ENCODE measurements at regions not wholly inside any gene's neighbourhood (a gene's known extent, or its start where the extent isn't known, plus 50 kb on each side); places are given as distances from the start of the nearest gene placed in this dataset.
"Not testable (repeated sequence)": the region's sequence is repeated elsewhere in the genome, so short reads cannot be mapped to it uniquely, and the experiment has no call there.

DNA sequence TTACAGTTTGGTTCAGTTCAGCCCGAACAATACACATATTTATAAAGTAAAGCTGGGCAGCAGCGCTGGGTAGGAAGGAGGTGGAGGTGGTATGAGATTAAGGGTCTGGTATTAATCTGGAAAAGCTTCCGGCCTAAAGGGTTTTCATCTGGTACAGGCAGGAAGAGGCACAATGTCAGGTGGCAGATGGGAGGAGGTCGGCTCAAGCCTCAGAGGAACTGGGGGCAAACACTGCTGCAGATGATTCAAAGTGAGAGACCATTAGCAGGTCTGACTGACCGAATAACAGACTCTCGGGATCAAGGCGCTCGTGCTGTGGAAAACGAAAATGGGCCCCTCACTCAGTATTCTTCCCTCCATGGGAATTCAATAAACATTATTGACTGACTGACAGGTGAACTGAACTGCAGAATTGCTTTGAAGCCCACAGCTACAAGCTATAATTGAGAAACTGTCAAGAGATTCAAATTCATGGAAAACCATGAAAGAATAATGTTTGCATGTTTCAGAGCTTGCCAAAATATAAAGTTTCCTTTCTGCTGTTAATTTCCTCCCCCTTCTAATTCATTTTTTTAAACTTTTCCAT is 75.3 kb downstream of the TMEM167A start:
- DNase-seq: no peak

DNA sequence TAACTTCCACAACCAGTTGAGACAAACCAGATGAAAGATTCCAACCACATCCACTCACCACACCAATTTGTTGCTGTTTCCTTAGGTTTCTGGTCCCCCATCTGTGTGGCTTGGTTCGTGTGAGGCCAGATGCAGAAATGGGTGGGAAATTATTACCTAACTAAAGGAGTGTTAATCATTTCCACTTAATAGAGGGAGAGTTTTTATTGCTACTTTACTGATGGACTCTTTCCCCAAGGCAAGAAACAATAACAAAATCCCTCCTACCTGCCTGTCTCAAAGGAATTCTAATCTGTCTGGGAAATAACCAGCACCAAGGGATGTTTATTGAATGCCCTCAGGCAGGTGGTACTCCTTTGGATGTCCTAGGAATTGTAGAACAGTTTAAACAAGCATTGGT is 76.3 kb downstream of the TMEM167A start:
- peak; percentile 80 for DNase-seq

DNA sequence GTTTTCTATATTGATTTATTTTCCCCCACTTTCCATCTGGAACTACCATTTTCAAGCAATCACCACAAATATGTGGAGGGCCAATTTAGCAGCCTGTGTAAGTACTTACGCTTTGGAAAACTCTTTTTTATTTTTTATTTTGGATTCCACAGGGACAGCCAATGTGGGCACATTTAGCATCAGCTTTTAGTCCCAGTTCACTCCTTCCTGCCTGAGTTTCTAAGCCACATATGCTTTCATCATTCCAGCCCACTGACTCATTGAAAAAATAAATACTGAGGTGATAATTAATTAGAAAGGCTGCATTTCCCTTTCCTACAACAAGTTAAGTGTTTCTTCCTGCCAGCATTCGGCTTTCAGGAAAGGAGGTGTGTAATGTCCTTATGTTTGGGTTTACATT is 76.8 kb downstream of the TMEM167A start:
- DNase-seq: peak; percentile 89

DNA sequence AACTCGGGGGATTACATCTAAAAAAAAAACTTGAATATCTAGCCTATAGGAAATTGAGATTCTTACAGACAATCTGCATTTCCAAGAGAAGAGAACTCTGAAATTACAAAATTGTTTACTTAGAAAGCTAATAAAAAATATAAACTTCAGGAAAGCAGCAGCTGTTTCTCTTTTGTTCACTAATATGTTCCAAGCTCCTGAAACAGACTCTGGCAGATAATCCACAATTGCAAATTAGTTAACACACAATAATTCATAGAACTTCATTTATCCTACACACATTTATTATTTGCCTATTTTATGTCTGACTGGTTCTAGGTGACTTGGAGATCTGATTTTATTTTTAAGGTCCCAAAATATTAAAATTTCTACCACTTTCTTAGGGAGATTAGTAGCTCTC is 83.8 kb downstream of the TMEM167A start:
- no peak for DNase-seq

DNA sequence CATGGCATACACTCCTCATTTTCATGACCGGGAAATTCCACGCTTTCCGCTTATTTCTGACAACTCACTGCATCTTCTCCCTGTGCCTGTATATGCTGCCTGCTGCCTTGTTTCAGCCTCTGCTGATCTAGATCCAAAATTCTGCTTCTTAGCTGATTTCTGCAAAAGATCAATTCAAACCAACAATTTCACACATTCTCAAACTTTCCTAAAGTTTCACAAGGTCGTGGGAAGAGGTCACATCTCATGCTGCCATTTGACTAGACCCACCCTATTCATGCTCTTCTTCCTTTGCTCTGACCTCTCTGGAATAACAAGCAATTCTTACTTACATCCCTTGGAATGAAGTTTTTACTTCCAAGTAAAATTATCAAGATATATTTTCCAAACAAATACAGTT is 84.5 kb downstream of the TMEM167A start:
- no peak for DNase-seq

DNA sequence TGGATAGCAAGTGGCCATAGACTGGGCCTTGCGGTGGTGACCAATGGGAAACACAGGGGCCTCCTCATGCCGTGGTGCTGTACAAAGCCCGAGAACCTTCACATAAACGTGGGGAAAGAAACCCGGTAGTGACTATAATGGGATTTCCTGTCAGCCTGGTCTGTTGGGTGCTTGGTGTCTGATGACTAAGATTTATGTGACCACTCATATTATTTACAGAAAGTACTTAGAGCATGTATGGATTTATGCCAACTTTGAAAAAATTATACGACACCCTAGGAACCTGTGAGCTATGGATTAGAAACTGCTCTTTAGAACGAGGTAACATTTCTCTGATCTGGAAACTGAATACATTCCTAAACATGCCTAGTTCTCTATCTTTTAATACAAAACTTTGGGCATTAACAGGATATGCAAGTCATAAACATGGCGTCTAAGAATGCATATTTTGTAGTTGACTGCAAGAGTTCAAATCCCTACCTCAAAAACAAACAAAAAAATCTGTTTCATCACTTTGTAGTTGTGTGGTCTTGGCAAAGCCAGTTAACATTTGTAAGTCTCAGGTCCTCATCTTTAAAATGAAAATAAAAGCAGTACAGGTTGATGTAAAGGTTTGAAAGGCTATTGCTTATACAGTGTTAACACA is 85.4 kb downstream of the TMEM167A start:
- no peak for DNase-seq

DNA sequence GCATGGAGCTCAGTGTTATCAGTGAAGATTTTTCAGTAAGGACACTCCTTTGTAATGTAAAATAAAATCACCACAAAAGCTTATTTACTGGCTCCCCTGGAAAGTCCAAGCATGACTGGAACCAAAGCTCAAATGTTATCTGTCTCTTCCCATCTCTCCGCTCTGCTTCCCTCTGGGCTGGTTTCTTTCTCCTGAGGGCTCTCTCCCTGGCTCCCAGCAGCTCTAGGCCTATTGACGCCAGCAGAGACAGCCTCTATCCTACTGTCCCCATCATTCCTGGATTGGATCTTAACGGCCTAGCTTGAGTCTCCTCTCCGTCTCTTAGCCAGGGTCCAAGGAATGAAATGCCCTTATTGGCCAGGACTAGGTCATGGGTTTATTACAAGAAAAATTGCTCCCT is 86.1 kb downstream of the TMEM167A start:
- DNase-seq: no peak

DNA sequence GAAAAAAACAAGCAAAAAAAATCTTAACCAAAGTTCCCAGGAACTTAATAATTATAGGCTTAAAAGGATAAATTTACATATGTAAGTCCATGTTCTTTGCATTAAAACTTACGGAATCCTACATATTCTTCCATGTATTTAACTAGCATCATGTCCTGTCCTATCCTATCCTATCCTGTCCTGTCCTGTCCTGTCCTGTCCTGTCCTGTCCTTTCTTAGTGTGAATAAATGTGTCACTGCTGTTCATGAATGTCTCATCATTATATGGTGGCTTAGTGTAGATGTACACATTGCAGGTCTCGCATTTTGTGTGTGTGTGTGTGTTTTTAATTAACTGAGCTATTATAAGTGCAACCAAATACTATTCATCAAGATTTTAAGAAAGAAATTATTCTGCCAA is 90.0 kb downstream of the TMEM167A start:
- no peak for DNase-seq

DNA sequence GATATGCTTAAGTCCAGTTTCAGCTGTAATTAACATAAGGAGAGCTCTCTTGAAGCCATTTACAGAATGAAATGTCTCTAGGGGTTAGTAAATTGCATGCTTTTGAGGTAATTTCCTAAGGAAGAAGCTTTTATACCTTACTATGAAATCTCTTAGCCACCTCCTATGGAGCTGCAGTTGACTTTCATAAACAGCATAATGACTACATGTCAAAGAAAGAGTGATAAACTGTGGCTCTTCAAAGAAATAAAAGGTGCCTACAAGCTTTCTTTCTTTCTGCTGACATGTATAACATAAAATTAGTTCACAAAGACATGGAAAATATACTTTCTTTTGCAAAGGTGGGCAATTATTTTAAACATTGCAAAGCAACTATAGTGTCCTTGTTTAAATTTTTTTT is 90.8 kb downstream of the TMEM167A start:
- DNase-seq: no peak

DNA sequence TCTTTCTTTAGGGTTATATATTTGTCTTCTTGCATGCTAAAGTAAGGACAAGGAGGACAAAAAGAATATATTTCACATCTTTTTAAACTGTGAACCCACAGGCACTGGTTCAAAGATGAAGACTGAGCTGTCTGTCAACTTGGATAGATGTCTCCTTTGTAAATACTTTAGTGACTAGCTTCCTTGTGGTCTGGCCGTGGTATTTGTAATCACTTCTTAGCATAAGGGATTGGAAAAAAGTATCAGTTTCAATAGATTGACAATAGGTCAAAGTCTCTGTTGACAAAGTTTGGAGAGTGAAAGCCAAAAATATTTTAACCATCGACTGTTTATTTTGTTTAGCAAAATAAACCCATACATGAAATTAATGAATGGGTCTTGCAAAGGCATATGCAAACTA is 91.4 kb downstream of the TMEM167A start:
- DNase-seq: no peak

DNA sequence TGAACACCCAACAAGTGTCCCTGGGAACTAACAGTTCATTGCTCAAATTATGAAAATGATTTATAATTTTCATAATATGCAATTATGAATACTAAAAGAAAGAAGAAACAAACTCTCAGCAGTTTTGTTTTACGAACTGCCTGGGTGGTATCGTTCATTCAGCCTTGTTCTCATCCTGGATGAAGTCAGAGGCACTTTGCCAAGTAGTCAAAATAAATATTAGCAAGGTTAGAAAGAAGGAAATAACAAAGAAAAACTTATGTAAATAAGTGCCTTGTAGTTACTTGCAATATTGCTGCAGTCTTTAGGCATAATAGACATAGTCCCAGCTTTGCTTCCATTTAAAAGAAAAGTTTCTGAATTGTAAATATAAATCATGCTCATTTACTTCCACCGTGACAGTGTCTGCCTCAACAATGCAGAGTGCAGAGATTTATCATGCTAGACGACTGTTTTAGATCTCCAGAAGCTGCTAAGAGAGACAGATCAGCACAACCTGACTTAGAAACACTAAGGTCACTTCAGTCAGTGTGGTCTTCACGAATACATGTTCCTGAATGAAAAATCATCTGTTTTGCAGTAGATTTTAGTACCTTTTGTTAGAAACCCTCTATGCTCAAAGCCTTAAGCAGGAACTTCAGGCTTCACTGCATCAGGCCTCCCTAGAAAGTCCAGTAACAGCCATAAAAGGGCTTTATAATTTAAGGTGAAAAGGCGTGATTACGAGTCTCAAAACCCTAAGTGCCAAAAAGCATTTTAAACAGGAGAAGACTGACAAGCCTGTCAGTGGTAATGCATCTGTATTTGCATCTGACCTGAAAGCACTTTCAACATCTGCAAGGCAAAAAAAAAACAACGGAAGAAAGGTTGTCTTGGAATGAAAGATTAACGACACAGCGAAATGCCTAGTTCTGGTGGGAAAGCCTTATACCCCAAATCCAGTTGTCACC is 92.1 kb downstream of the TMEM167A start:
- DNase-seq: no peak

DNA sequence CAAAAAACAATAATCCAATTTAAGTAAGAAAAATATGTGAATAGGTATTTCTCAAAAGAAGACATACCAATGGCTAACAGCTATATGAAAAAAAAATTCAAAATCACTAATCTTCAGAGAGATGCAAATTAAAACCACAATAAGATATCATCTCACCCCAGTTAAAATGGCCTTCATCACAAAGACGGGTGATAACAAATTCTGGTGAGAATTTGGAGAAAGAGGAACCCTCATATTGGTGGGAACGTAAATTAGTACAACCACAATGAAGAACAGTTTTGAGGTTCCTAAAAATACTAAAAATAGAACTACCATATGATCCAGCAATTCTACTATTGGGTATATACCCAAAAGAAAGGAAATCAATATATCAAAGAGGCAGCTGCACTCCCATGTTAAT is 94.3 kb downstream of the TMEM167A start:
- DNase-seq: no peak

DNA sequence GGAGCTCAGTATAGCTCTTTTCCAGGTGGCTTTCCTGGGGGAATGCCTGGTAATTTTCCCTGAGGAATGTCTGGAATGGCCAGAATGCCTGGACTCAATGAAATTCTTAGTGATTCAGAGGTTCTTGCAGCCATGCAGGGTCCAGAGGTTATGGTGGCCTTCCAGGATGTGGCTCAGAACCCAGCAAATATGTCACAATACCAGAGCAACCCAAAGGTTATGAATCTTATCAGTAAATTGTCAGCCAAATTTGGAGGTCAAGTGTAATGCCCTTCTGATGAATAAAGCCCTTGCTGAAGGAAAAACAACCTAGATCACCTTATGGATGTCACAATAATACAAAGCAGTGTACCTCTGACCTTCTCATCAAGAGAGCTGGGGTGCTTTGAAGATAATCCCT is 100.3 kb downstream of the TMEM167A start:
- peak; percentile 42 for DNase-seq

DNA sequence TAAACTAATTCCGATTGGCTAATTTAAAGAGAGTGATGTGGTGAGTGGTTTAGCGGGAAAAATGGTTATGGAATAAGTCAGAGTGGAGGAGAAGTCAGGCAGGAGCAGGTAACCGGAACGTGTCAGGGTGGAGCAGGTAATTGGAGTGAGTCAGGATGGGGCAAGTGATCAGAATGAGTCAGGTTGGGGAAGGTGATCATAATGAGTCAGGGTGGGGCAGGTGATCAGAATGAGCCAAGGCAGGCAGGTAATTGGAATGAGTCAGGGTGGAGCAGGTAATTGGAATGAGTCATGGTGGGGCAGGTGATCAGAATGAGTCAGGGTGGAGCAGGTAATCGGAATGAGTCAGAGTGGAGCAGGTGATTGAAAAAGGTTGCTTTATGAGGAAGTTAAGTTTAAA is 101.4 kb downstream of the TMEM167A start:
- DNase-seq: no peak

DNA sequence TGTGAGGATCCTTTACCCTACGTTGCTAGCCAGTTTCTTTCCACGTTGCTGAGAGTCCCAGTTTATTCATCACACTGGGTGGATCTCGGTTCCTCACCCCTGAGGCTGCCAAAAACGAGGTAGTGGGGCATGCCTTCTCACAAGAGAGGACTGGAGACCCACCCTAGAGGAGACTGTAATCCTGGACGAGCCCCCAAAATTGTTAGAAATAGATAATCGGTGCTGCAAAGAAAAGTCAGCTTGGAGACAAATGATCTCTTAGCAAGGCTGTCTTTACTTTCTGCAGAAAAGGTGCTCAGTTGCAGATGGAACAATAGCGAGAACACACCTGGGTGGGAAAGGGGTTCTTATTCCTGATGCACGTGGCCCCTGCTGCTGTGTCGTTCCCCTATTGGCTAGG is 101.8 kb downstream of the TMEM167A start:
- no peak for DNase-seq

DNA sequence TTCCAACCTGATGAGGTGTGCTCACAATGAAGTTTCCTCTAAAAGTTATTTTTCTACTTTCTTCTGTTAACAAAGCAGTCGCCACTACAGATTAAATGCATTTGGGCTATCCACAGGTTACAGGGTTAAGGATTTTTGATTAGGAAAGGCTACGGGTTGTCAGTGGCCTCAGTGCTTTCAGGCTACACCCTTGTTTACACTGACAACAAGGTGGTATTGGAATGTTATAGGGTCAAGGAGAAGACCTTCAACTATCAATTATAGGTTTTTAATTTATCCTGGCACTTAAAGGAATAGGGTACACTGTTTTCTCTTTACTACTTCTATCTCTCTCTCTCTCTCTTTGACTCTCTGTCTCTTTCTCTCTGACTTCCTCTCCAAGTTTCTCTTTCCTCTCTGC is 102.8 kb downstream of the TMEM167A start:
- DNase-seq: not testable (repeated sequence)

DNA sequence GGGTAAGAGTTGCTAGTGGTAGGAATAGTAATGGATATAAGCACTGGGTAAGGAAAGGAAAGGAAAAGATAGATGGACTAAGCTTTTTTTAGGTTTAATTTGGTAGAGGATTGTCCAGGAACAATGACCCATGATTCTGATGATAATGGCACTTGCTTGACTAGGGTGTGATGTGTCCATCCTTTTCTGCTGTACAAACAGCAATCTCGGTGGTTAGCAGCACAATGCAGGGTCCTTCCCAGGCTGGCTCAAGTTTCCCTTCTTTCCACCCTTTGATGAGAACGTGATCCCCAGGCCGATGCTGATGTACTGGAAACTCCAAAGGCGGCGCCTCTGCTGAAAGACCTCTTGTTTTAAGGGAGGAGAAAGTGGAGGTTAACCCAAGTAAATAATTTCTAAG is 105.3 kb downstream of the TMEM167A start:
- no peak for DNase-seq

DNA sequence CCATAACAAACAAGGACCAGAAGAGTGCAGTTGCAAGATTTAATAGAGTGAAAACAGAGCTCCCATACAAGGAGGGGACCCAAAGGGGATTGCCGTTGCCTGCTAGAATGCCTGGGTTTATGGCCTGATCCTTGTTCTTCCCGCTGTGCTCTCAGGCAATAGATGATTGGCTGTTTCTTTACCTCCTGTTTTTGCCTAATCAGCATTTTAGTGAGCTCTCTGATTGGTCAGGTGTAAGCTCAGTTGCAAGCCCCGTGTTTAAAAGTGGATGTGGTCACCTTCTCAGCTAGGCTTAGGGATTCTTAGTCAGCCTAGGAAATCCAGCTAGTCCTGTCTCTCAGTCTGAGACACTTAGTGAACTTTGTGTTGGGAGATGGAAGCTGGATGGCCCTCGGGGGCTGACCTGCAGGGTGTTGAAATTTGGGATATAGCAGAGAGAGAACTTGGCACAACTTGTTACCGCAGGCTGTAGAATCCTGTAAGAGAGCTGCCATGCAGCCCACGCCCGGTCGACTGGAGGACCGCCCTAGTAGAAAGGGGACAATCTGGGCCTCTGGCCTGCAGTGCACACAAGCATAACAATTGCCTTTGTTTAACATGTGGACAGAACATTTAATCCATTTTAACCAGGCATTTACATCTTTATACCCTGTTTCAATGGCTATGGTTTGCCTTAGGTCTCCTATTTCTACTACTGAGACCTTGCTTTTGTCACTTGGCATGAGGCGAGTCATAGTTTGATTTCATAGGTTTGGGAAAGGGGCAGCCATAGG is 106.0 kb downstream of the TMEM167A start:
- not testable (repeated sequence) for DNase-seq

DNA sequence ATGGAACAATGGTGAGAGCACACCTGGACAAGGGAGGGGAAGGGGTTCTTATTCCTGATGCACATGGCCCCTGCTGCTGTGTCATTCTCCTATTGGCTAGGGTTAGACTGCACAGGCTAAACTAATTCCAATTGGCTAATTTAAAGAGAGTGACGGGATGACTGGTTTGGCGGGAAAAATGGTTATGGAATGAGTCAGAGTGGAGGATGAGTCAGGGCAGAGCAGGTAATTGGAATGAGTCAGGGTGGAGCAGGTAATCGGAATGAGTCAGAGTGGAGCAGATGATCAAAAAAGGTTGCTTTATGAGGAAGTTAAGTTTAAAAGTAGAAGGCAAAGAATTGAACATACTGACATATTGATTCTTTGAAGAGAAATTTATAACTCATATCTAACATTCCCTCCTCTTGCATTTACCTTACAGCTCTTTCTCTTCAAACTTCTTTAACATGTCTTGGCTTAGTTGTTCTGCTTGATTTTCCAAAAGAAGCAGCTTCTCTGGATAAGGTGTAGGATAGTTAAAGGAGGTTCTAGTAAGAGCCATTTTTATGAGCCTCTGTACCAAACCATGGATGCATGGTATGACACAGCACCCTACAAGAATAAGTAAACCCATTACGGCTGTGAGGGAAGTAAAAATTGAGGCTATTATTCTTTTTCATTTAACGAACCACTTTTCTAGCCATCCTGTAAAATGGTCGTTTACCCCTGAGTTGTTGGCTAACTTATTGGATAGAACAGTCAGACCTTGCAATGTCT is 107.8 kb downstream of the TMEM167A start:
- peak; percentile 70 for DNase-seq

DNA sequence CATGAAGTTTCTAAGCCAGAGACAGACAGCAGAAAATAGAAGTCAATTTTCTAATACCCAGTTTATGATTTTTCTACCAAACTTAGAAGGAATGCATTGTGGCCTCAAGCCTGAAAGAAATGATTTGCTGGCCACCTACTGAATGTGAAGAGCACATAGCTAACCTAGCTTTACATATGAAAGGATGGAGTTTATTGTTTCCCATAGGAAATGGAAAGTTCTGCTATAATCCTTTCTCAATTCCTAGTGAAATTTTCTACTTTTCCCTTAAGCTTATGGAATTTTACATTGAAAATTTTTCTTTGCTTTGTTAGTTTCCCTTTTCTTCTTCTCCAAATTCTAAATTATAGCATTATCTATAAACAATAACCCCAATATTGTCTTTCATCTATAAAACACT is 110.1 kb downstream of the TMEM167A start:
- DNase-seq: no peak

DNA sequence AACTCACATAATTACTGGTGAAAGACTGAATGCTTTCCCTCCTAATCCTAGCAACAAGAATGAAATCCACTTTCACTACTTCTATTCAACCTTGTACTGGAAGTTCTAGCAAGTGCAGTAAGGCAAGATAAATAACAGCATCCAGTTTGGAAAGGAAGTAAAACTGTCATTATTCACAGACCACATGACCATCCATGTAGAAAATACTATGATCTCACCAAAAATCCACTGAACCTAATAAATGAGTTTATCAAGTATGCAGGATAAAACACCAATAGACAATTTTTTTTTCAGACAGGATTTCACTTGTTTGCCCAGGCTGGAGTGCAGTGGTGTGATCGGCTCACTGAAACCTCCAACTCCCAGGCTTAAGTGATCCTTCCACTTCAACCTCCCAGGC is 117.7 kb downstream of the TMEM167A start:
- peak; percentile 10 for DNase-seq

DNA sequence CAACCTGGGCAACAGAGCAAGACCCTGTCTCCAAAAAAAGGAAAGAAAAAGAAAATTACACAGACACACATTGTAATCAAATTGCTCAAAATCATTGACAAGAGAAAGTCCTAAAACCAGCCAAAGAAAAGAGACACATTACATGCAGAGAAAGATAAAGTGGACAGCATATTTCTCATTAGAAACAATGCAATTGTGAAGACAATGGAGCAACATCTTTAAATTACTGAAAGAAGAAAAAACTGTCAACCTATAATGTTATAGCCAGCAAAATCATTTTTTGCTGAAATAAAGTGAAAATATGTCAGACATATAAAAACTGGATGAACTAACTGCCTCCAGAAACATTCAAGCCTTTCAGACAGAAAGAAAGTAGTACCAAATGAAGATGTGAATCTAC is 120.6 kb downstream of the TMEM167A start:
- DNase-seq: no peak

DNA sequence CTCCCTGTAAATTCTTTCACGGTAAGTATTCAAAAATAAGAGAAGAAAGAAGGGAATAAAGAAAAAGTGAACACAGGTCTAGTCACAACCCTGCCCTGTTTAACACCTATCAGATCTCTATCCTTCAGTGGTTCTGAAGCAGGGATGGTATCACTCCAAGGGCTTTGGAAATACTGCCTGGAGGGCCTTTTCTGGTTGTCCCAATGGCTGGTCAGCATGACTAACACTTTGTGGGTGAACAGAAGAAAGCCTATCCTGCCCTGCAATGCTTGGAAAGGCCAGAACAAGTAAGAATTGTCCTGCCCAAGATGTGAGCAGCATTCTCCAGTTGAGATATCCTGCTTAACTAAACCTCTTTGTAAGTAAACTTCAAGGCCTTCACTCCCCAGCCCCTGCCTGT is 124.9 kb downstream of the TMEM167A start:
- peak; percentile 25 for DNase-seq

All from kidney glomerular epithelial cell (primary cell).